CD14-positive monocyte (primary cell): ENCODE measurements at regions not wholly inside any gene's neighbourhood (a gene's known extent, or its start where the extent isn't known, plus 50 kb on each side); places are given as distances from the start of the nearest gene placed in this dataset.

Experiments
- DNase-seq, 3 donors: peaks; one replicate each; pipeline ENCODE4 v3.0.0-alpha.2; 2011 to 2022
- H2AFZ ChIP-seq: 2 replicates; pipeline ENCODE4 v1.6.0; 2012; ENCODE audit warnings: mild to moderate bottlenecking, low read depth, low read length, inconsistent platforms; ENCODE audit not compliant: insufficient read depth, poor library complexity, severe bottlenecking
- H3K27ac ChIP-seq, 2 donors: 1 replicate in 1 of 2; 2 replicates in 1 of 2; pipeline ENCODE4 v1.5.1; 2012 to 2013; ENCODE audit warnings: low read length in 2 of 2, control low read depth in 1 of 2, inconsistent platforms in 1 of 2, low read depth in 1 of 2, mild to moderate bottlenecking in 1 of 2
- H3K27me3 ChIP-seq, 2 donors: one replicate each; pipeline versions ENCODE4 v1.6.0 to v1.6.1; 2011 to 2013; ENCODE audit warnings: low read length in 2 of 2; ENCODE audit not compliant: control insufficient read depth in 2 of 2, insufficient read depth in 2 of 2
- H3K36me3 ChIP-seq, 2 donors: replicated peaks in 1 of 2; 1 replicate in 1 of 2; 2 replicates in 1 of 2; pipeline versions ENCODE4 v1.5.1 to v1.6.1; 2012 to 2013; ENCODE audit warnings: low read length in 2 of 2, control low read depth in 1 of 2, inconsistent platforms in 1 of 2, mild to moderate bottlenecking in 1 of 2; ENCODE audit not compliant: insufficient read depth in 2 of 2, control insufficient read depth in 1 of 2
- H3K4me1 ChIP-seq, 2 donors: 1 replicate in 1 of 2; 2 replicates in 1 of 2; pipeline versions ENCODE4 v1.5.1 to v1.6.1; 2012 to 2013; ENCODE audit warnings: low read length in 2 of 2, control low read depth in 1 of 2, inconsistent platforms in 1 of 2, mild to moderate bottlenecking in 1 of 2, moderate library complexity in 1 of 2; ENCODE audit not compliant: insufficient read depth in 2 of 2, control insufficient read depth in 1 of 2
- H3K4me2 ChIP-seq: replicated peaks from 2 replicates; pipeline ENCODE3; 2012; ENCODE audit warnings: low read length, moderate library complexity, mild to moderate bottlenecking; ENCODE audit not compliant: poor library complexity, severe bottlenecking; ENCODE audit errors: extremely low read depth
- H3K4me3 ChIP-seq, 3 experiments: fragments of 200-600 bp in 1 of 3; sonication (generic) in 1 of 3; replicated peaks in 1 of 3; 1 replicate in 2 of 3; 2 replicates in 1 of 3; pipeline ENCODE4 v1.5.1; 2011 to 2013; ENCODE audit warnings: low read length in 3 of 3, mild to moderate bottlenecking in 3 of 3, control low read depth in 2 of 3, low read depth in 2 of 3, inconsistent platforms in 1 of 3, moderate library complexity in 1 of 3
- H3K79me2 ChIP-seq: 2 replicates; pipeline ENCODE4 v1.6.0; 2012; ENCODE audit warnings: mild to moderate bottlenecking, control low read depth, inconsistent platforms, low read length, moderate library complexity; ENCODE audit not compliant: insufficient read depth
- H3K9ac ChIP-seq: 2 replicates; pipeline ENCODE4 v1.6.0; 2017; ENCODE audit warnings: low read length, mild to moderate bottlenecking; ENCODE audit not compliant: insufficient read depth, poor library complexity, severe bottlenecking
- H3K9me3 ChIP-seq, 2 donors: replicated peaks in 1 of 2; 1 replicate in 1 of 2; 2 replicates in 1 of 2; pipeline versions ENCODE4 v1.5.1 to v1.6.1; 2012 to 2013; ENCODE audit warnings: low read length in 2 of 2, control low read depth in 1 of 2; ENCODE audit not compliant: control insufficient read depth in 1 of 2, insufficient read depth in 1 of 2
- H4K20me1 ChIP-seq: 2 replicates; pipeline ENCODE4 v1.6.0; 2012; ENCODE audit warnings: mild to moderate bottlenecking, low read length, control low read depth, moderate library complexity; ENCODE audit not compliant: insufficient read depth
- H3K27ac Mint-ChIP-seq, 7 donors: one replicate each; pipeline ENCODE4 v1.8.0; 2020; ENCODE audit warnings: mild to moderate bottlenecking in 7 of 7, mixed read lengths in 7 of 7, moderate library complexity in 6 of 7, inconsistent platforms in 2 of 7
- H3K27me3 Mint-ChIP-seq, 3 donors: one replicate each; pipeline ENCODE4 v1.8.0; 2021 to 2022; ENCODE audit warnings: low read depth in 3 of 3, mild to moderate bottlenecking in 3 of 3, mixed read lengths in 3 of 3, moderate library complexity in 3 of 3, inconsistent platforms in 1 of 3
- H3K36me3 Mint-ChIP-seq, 2 donors: one replicate each; pipeline ENCODE4 v1.8.0; 2020; ENCODE audit warnings: mixed read lengths in 2 of 2, inconsistent platforms in 1 of 2, mild to moderate bottlenecking in 1 of 2
- H3K4me1 Mint-ChIP-seq: one replicate; pipeline ENCODE4 v1.8.0; 2020; ENCODE audit warnings: mild to moderate bottlenecking, mixed read lengths
- H3K4me3 Mint-ChIP-seq, 2 donors: one replicate each; pipeline ENCODE4 v1.8.0; 2020; ENCODE audit warnings: mild to moderate bottlenecking in 2 of 2, mixed read lengths in 2 of 2, moderate library complexity in 1 of 2
- H3K9me3 Mint-ChIP-seq, 7 donors: one replicate each; pipeline ENCODE4 v1.8.0; 2020 to 2022; ENCODE audit warnings: mixed read lengths in 7 of 7, mild to moderate bottlenecking in 6 of 7, moderate library complexity in 6 of 7, inconsistent platforms in 2 of 7
- CTCF ChIP-seq: fragments of 200-600 bp; IDR thresholded peaks from one replicate; pipeline ENCODE4 v1.8.0; 2022; ENCODE audit warnings: antibody characterized with exemption, mild to moderate bottlenecking
- WGBS: methylation state at CpG from one replicate; pipeline ENCODE4 v1.1.5; 2013; ENCODE audit warnings: missing lambda C conversion rate; ENCODE audit not compliant: insufficient coverage; 5-methylcytosine and 5-hydroxymethylcytosine counted together
- intact Hi-C, 2 donors: fragments of 100-400 bp; cut with micrococcal nuclease; formaldehyde crosslinking; loops; one replicate each; pipeline versions ENCODE4 v1.15.0 to v1.15.1; 2023

GRCh38 chr13:42388326-42388725 lies 116.4 kb downstream of the AKAP11 start:
- no peaks in the 10 kb centered on the region for H4K20me1 ChIP-seq
- no peak overlapping the region for H3K4me3 ChIP-seq
- no peak overlapping the region for H3K4me2 ChIP-seq
- no peaks in the 10 kb centered on the region for H3K4me1 ChIP-seq
- H3K79me2 ChIP-seq: no peaks in the 10 kb centered on the region
- H3K27me3 ChIP-seq: no peaks in the 10 kb centered on the region
- Mint-ChIP-seq H3K4me3 (no peak overlapping the region), H3K36me3 (no peaks in the 10 kb centered on the region), H3K9me3 (peaks cover 0 to 11% (median 1%) of the 10 kb centered on the region in 7 donors), H3K4me1 (no peaks in the 10 kb centered on the region), H3K27ac (no peak overlapping the region), H3K27me3 (peaks cover 1 to 5% (median 3%) of the 10 kb centered on the region in 3 donors)
- no peaks in the 10 kb centered on the region for H3K9me3 ChIP-seq
- no peak overlapping the region for H2AFZ ChIP-seq
- no peaks in the 10 kb centered on the region for H3K36me3 ChIP-seq
- DNase-seq: no peak
- no CpG with 5 or more reads among the region's 2 CpGs for whole genome bisulfite sequencing
- H3K27ac ChIP-seq: no peak overlapping the region
- no peak overlapping the region for H3K9ac ChIP-seq
- no peak for TF ChIP-seq CTCF
- intact Hi-C loops: no loop called here

GRCh38 chr13:42389041-42389440 lies 117.1 kb downstream of the AKAP11 start:
- Histone ChIP-seq H3K36me3 (no peaks in the 10 kb centered on the region), H3K9me3 (no peaks in the 10 kb centered on the region), H2AFZ (no peak overlapping the region), H3K27ac (no peak overlapping the region), H3K4me1 (no peaks in the 10 kb centered on the region), H3K9ac (no peak overlapping the region), H3K27me3 (no peaks in the 10 kb centered on the region), H4K20me1 (no peaks in the 10 kb centered on the region), H3K4me2 (no peak overlapping the region), H3K79me2 (no peaks in the 10 kb centered on the region), H3K4me3 (no peak overlapping the region)
- Mint-ChIP-seq H3K4me1 (no peaks in the 10 kb centered on the region), H3K4me3 (no peak overlapping the region), H3K27ac (no peak overlapping the region), H3K27me3 (peaks cover 1 to 5% (median 3%) of the 10 kb centered on the region in 3 donors), H3K9me3 (peaks cover 0 to 9% (median 1%) of the 10 kb centered on the region in 7 donors), H3K36me3 (no peaks in the 10 kb centered on the region)
- no peak for TF ChIP-seq CTCF
- intact Hi-C loops: no loop called here
- no peak for DNase-seq
